ENCODE measurements at regions not wholly inside any gene's neighbourhood (a gene's known extent, or its start where the extent isn't known, plus 50 kb on each side); places are given as distances from the start of the nearest gene placed in this dataset.

DNA sequence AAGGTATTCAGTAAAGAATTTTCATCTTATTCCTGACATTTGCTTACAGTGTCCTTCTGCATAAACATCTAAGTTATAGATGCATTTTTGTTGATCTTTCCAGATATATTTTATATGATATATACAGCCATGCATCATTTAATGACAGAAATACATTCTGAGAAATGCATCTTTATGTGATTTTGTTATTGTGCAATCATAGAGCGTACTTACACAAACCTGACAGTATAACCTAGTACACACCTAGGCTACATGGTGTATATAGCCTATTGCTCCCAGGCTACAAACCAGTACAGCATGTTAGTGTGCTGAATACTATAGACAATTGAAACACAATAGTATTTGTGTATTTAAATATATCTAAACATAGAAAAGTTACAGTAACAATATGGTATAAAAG is 642.0 kb downstream of the XPNPEP1 start:
- Mint-ChIP-seq H3K27me3 (ENCODE audit: insufficient read depth, low read depth, poor library complexity) (no peaks in the 10 kb centered on the region), H3K27ac (no peak overlapping the region), H3K4me1 (no peaks in the 10 kb centered on the region), H3K9me3 (no peaks in the 10 kb centered on the region), H3K4me3 (no peak overlapping the region), H3K36me3 (ENCODE audit: low read depth) (no peaks in the 10 kb centered on the region)
- H3K27me3 ChIP-seq (ENCODE audit: insufficient read depth) = no peaks in the 10 kb centered on the region
- H3K27ac ChIP-seq (ENCODE audit: low read depth) = no peak overlapping the region
- H3K9me2 ChIP-seq (ENCODE audit: insufficient read depth) = no peaks in the 10 kb centered on the region
- H3K36me3 ChIP-seq (ENCODE audit: insufficient read depth) = no peaks in the 10 kb centered on the region
- no peaks in the 10 kb centered on the region for H4K20me1 ChIP-seq (replicated peaks; ENCODE audit: insufficient read depth)
- DNase-seq (ENCODE audit: low spot score) (no peak), ATAC-seq (no peak)
- H3K79me2 ChIP-seq (replicated peaks; ENCODE audit: insufficient read depth) = no peaks in the 10 kb centered on the region
- no peaks in the 10 kb centered on the region for H3K4me1 ChIP-seq (ENCODE audit: insufficient read depth)
- no peak overlapping the region for H2AFZ ChIP-seq
- TF ChIP-seq, protein P1, sequence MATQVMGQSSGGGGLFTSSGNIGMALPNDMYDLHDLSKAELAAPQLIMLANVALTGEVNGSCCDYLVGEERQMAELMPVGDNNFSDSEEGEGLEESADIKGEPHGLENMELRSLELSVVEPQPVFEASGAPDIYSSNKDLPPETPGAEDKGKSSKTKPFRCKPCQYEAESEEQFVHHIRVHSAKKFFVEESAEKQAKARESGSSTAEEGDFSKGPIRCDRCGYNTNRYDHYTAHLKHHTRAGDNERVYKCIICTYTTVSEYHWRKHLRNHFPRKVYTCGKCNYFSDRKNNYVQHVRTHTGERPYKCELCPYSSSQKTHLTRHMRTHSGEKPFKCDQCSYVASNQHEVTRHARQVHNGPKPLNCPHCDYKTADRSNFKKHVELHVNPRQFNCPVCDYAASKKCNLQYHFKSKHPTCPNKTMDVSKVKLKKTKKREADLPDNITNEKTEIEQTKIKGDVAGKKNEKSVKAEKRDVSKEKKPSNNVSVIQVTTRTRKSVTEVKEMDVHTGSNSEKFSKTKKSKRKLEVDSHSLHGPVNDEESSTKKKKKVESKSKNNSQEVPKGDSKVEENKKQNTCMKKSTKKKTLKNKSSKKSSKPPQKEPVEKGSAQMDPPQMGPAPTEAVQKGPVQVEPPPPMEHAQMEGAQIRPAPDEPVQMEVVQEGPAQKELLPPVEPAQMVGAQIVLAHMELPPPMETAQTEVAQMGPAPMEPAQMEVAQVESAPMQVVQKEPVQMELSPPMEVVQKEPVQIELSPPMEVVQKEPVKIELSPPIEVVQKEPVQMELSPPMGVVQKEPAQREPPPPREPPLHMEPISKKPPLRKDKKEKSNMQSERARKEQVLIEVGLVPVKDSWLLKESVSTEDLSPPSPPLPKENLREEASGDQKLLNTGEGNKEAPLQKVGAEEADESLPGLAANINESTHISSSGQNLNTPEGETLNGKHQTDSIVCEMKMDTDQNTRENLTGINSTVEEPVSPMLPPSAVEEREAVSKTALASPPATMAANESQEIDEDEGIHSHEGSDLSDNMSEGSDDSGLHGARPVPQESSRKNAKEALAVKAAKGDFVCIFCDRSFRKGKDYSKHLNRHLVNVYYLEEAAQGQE (IDR thresholded peaks at IDR 0.05; ENCODE audit: unreplicated experiment) = no peak
- TF ChIP-seq, protein P2, sequence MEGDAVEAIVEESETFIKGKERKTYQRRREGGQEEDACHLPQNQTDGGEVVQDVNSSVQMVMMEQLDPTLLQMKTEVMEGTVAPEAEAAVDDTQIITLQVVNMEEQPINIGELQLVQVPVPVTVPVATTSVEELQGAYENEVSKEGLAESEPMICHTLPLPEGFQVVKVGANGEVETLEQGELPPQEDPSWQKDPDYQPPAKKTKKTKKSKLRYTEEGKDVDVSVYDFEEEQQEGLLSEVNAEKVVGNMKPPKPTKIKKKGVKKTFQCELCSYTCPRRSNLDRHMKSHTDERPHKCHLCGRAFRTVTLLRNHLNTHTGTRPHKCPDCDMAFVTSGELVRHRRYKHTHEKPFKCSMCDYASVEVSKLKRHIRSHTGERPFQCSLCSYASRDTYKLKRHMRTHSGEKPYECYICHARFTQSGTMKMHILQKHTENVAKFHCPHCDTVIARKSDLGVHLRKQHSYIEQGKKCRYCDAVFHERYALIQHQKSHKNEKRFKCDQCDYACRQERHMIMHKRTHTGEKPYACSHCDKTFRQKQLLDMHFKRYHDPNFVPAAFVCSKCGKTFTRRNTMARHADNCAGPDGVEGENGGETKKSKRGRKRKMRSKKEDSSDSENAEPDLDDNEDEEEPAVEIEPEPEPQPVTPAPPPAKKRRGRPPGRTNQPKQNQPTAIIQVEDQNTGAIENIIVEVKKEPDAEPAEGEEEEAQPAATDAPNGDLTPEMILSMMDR (conservative IDR thresholded peaks at IDR 0.05; ENCODE audit: low read depth in 2 of 2) = no peak
- TF ChIP-seq, protein P3, sequence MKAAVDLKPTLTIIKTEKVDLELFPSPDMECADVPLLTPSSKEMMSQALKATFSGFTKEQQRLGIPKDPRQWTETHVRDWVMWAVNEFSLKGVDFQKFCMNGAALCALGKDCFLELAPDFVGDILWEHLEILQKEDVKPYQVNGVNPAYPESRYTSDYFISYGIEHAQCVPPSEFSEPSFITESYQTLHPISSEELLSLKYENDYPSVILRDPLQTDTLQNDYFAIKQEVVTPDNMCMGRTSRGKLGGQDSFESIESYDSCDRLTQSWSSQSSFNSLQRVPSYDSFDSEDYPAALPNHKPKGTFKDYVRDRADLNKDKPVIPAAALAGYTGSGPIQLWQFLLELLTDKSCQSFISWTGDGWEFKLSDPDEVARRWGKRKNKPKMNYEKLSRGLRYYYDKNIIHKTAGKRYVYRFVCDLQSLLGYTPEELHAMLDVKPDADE (IDR thresholded peaks at IDR 0.05) = no peak
- no peak for TF ChIP-seq POLR2AphosphoS5 (IDR thresholded peaks at IDR 0.05; ENCODE audit: low read depth)
- TF ChIP-seq ZNF331 (CRISPR knock-in tag; IDR thresholded peaks at IDR 0.05; ENCODE audit: low read depth) = no peak
- no peak for TF ChIP-seq JUNB (IDR thresholded peaks at IDR 0.05; ENCODE audit: unreplicated experiment)
- TF ChIP-seq EZH2 (IDR thresholded peaks at IDR 0.05; ENCODE audit: low read depth, unreplicated experiment) = no peak
- no peak for TF ChIP-seq ZNF114 (CRISPR knock-in tag; IDR thresholded peaks at IDR 0.05)
- TF ChIP-seq STAT1 (IDR thresholded peaks at IDR 0.05; ENCODE audit: unreplicated experiment) = no peak
- no peak overlapping the region for H3K4me2 ChIP-seq
- H3K4me3 ChIP-seq = no peak overlapping the region
- no peaks in the 10 kb centered on the region for H3F3A ChIP-seq (replicated peaks; ENCODE audit: low read depth)

DNA sequence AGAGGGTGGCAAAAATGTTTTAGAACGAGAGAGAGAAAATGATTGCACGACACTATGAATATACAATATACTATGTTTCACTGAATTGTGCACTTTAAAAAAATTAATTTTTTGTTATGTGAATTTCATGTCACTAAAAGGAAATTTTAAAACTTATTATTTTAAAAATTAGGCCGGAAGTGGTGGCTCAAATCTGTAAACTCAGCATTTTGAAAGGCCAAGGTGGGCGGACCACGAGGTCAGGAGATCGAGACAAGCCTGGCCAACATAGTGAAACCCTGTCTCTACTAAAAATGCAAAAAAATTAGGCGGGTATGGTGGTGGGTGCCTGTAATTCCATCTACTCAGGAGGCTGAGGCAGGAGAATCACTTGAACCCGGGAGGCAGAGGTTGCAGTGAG is 642.5 kb downstream of the XPNPEP1 start:
- Mint-ChIP-seq H3K4me3 (no peak overlapping the region), H3K36me3 (ENCODE audit: low read depth) (no peaks in the 10 kb centered on the region), H3K4me1 (no peaks in the 10 kb centered on the region), H3K27me3 (ENCODE audit: insufficient read depth, low read depth, poor library complexity) (no peaks in the 10 kb centered on the region), H3K27ac (no peak overlapping the region), H3K9me3 (no peaks in the 10 kb centered on the region)
- H2AFZ ChIP-seq = no peak overlapping the region
- no peak overlapping the region for H3K4me3 ChIP-seq
- TF ChIP-seq JUNB (IDR thresholded peaks at IDR 0.05; ENCODE audit: unreplicated experiment) = no peak
- no peak for TF ChIP-seq CREB1 (CRISPR knock-in tag; IDR thresholded peaks at IDR 0.05; ENCODE audit: low read depth)
- TF ChIP-seq ZNF331 (CRISPR knock-in tag; IDR thresholded peaks at IDR 0.05; ENCODE audit: low read depth) = no peak
- peaks cover 2% of the 10 kb centered on the region; the same call in 1 of the 2 replicates for H3K4me1 ChIP-seq (ENCODE audit: insufficient read depth)
- H4K20me1 ChIP-seq (replicated peaks; ENCODE audit: insufficient read depth) = no peaks in the 10 kb centered on the region
- no peak overlapping the region for H3K4me2 ChIP-seq
- no peaks in the 10 kb centered on the region for H3K27me3 ChIP-seq (ENCODE audit: insufficient read depth)
- no peak for ATAC-seq
- no peaks in the 10 kb centered on the region for H3K79me2 ChIP-seq (replicated peaks; ENCODE audit: insufficient read depth)
- H3K9me2 ChIP-seq (ENCODE audit: insufficient read depth) = no peaks in the 10 kb centered on the region
- H3K27ac ChIP-seq (ENCODE audit: low read depth) = no peak overlapping the region
- H3K36me3 ChIP-seq (ENCODE audit: insufficient read depth) = no peaks in the 10 kb centered on the region
- DNase-seq (ENCODE audit: low spot score) = no peak
- no peaks in the 10 kb centered on the region for H3F3A ChIP-seq (replicated peaks; ENCODE audit: low read depth)

All from GM23338 (cell line).